CD14-positive monocyte (primary cell): ENCODE measurements at regions not wholly inside any gene's neighbourhood (a gene's known extent, or its start where the extent isn't known, plus 50 kb on each side); places are given as distances from the start of the nearest gene placed in this dataset.

ENCODE experiments used
- DNase-seq, 3 donors: peaks; one replicate each; pipeline ENCODE4 v3.0.0-alpha.2; 2011 to 2022
- H2AFZ ChIP-seq: 2 replicates; pipeline ENCODE4 v1.6.0; 2012; ENCODE audit warnings: mild to moderate bottlenecking, low read depth, low read length, inconsistent platforms; ENCODE audit not compliant: insufficient read depth, poor library complexity, severe bottlenecking
- H3K27ac ChIP-seq, 2 donors: 1 replicate in 1 of 2; 2 replicates in 1 of 2; pipeline ENCODE4 v1.5.1; 2012 to 2013; ENCODE audit warnings: low read length in 2 of 2, control low read depth in 1 of 2, inconsistent platforms in 1 of 2, low read depth in 1 of 2, mild to moderate bottlenecking in 1 of 2
- H3K27me3 ChIP-seq, 2 donors: one replicate each; pipeline versions ENCODE4 v1.6.0 to v1.6.1; 2011 to 2013; ENCODE audit warnings: low read length in 2 of 2; ENCODE audit not compliant: control insufficient read depth in 2 of 2, insufficient read depth in 2 of 2
- H3K36me3 ChIP-seq, 2 donors: replicated peaks in 1 of 2; 1 replicate in 1 of 2; 2 replicates in 1 of 2; pipeline versions ENCODE4 v1.5.1 to v1.6.1; 2012 to 2013; ENCODE audit warnings: low read length in 2 of 2, control low read depth in 1 of 2, inconsistent platforms in 1 of 2, mild to moderate bottlenecking in 1 of 2; ENCODE audit not compliant: insufficient read depth in 2 of 2, control insufficient read depth in 1 of 2
- H3K4me1 ChIP-seq, 2 donors: 1 replicate in 1 of 2; 2 replicates in 1 of 2; pipeline versions ENCODE4 v1.5.1 to v1.6.1; 2012 to 2013; ENCODE audit warnings: low read length in 2 of 2, control low read depth in 1 of 2, inconsistent platforms in 1 of 2, mild to moderate bottlenecking in 1 of 2, moderate library complexity in 1 of 2; ENCODE audit not compliant: insufficient read depth in 2 of 2, control insufficient read depth in 1 of 2
- H3K4me2 ChIP-seq: replicated peaks from 2 replicates; pipeline ENCODE3; 2012; ENCODE audit warnings: low read length, moderate library complexity, mild to moderate bottlenecking; ENCODE audit not compliant: poor library complexity, severe bottlenecking; ENCODE audit errors: extremely low read depth
- H3K4me3 ChIP-seq, 3 experiments: fragments of 200-600 bp in 1 of 3; sonication (generic) in 1 of 3; replicated peaks in 1 of 3; 1 replicate in 2 of 3; 2 replicates in 1 of 3; pipeline ENCODE4 v1.5.1; 2011 to 2013; ENCODE audit warnings: low read length in 3 of 3, mild to moderate bottlenecking in 3 of 3, control low read depth in 2 of 3, low read depth in 2 of 3, inconsistent platforms in 1 of 3, moderate library complexity in 1 of 3
- H3K79me2 ChIP-seq: 2 replicates; pipeline ENCODE4 v1.6.0; 2012; ENCODE audit warnings: mild to moderate bottlenecking, control low read depth, inconsistent platforms, low read length, moderate library complexity; ENCODE audit not compliant: insufficient read depth
- H3K9ac ChIP-seq: 2 replicates; pipeline ENCODE4 v1.6.0; 2017; ENCODE audit warnings: low read length, mild to moderate bottlenecking; ENCODE audit not compliant: insufficient read depth, poor library complexity, severe bottlenecking
- H3K9me3 ChIP-seq, 2 donors: replicated peaks in 1 of 2; 1 replicate in 1 of 2; 2 replicates in 1 of 2; pipeline versions ENCODE4 v1.5.1 to v1.6.1; 2012 to 2013; ENCODE audit warnings: low read length in 2 of 2, control low read depth in 1 of 2; ENCODE audit not compliant: control insufficient read depth in 1 of 2, insufficient read depth in 1 of 2
- H4K20me1 ChIP-seq: 2 replicates; pipeline ENCODE4 v1.6.0; 2012; ENCODE audit warnings: mild to moderate bottlenecking, low read length, control low read depth, moderate library complexity; ENCODE audit not compliant: insufficient read depth
- H3K27ac Mint-ChIP-seq, 7 donors: one replicate each; pipeline ENCODE4 v1.8.0; 2020; ENCODE audit warnings: mild to moderate bottlenecking in 7 of 7, mixed read lengths in 7 of 7, moderate library complexity in 6 of 7, inconsistent platforms in 2 of 7
- H3K27me3 Mint-ChIP-seq, 3 donors: one replicate each; pipeline ENCODE4 v1.8.0; 2021 to 2022; ENCODE audit warnings: low read depth in 3 of 3, mild to moderate bottlenecking in 3 of 3, mixed read lengths in 3 of 3, moderate library complexity in 3 of 3, inconsistent platforms in 1 of 3
- H3K36me3 Mint-ChIP-seq, 2 donors: one replicate each; pipeline ENCODE4 v1.8.0; 2020; ENCODE audit warnings: mixed read lengths in 2 of 2, inconsistent platforms in 1 of 2, mild to moderate bottlenecking in 1 of 2
- H3K4me1 Mint-ChIP-seq: one replicate; pipeline ENCODE4 v1.8.0; 2020; ENCODE audit warnings: mild to moderate bottlenecking, mixed read lengths
- H3K4me3 Mint-ChIP-seq, 2 donors: one replicate each; pipeline ENCODE4 v1.8.0; 2020; ENCODE audit warnings: mild to moderate bottlenecking in 2 of 2, mixed read lengths in 2 of 2, moderate library complexity in 1 of 2
- H3K9me3 Mint-ChIP-seq, 7 donors: one replicate each; pipeline ENCODE4 v1.8.0; 2020 to 2022; ENCODE audit warnings: mixed read lengths in 7 of 7, mild to moderate bottlenecking in 6 of 7, moderate library complexity in 6 of 7, inconsistent platforms in 2 of 7
- WGBS: methylation state at CpG from one replicate; pipeline ENCODE4 v1.1.5; 2013; ENCODE audit warnings: missing lambda C conversion rate; ENCODE audit not compliant: insufficient coverage; 5-methylcytosine and 5-hydroxymethylcytosine counted together
- intact Hi-C, 2 donors: fragments of 100-400 bp; cut with micrococcal nuclease; formaldehyde crosslinking; loops; one replicate each; pipeline versions ENCODE4 v1.15.0 to v1.15.1; 2023
- TF ChIP-seq, protein P1 (sequence below): fragments of 200-600 bp; IDR thresholded peaks from one replicate; pipeline ENCODE4 v1.8.0; 2022; ENCODE audit warnings: antibody characterized with exemption, mild to moderate bottlenecking

DNA sequence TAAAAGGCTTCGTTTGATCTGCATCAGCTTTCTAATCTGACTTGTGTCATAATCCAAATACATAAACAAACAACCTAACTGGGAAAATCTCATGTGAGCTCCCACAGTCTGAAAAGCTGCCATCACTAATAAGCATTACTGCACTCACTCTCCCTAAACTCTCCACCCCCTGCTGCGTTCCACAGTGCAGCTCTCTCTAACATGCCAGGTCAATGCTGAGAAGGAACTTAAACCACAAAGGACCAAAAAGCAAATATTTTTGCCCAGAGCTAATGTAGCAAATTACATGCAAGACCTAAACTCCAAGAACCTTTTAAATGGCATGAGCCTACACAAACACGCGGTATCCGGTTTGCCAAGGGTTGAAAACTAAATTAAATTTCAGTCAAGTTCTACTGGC, 542.3 kb upstream of the JARID2 start:
- intact Hi-C loops, result loop anchor here (5.0 to 10.0 kb wide), 2 partner anchors 36 to 69 kb away; no protein-coding TSS in a partner anchor

DNA sequence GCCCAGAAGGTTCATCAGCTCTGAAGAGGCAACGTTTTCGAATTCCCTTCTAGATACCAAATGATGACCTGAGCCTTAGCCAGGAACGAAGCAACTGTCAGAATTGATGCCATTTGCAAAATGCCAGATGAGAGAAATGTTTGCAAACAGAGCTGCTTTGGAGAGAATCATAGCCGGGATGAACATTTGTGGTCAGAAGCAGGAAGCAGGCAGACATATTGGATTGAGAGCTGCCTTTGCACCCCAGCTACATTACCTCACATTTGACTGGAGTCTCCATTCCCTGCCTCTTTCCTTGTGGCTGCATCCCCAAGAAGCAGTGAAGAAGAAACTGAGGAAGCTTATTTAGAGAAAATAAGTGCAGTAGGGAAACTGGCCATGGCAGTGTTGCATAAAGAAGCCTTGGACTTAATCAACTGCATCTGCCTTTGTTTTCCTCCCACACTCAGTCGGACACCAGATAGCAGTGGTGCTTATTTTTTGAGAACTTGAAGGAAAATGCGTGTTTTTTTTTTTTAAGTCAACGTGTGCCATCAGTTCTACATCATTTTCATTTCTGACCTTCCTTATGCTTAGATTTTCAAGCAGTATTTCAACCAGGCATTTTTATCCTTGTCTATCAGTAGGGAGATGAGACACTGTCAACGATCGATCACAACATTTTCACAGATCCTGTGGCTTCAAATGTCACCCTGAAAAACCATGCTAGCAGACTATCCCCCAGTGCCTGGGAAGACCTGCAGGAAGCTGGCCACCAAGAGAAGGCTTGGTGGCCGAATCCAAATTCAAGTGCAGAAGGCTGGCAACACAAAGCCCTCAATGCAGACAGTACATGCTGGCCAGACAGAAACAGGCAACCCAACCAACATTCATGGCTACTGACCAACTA, 541.2 kb upstream of the JARID2 start:
- no peaks in the 10 kb centered on the region for H3K79me2 ChIP-seq
- peaks cover 67% of the 10 kb centered on the region for H3K4me1 Mint-ChIP-seq
- H3K9me3 Mint-ChIP-seq, result peaks cover 0 to 8% (median 7%) of the 10 kb centered on the region in 7 donors
- intact Hi-C loops, result loop anchor here (5.0 to 10.0 kb wide), 2 partner anchors 37 to 70 kb away; no protein-coding TSS in a partner anchor
- peak overlapping the region in 4 of 7 donors; percentile 0 to 22 (median 10) for H3K27ac Mint-ChIP-seq
- H3K27me3 ChIP-seq, result no peaks in the 10 kb centered on the region
- no peak overlapping the region for H3K27ac ChIP-seq
- peaks cover 0 to 2% (median 2%) of the 10 kb centered on the region in 3 donors for H3K27me3 Mint-ChIP-seq
- no peak overlapping the region for H3K4me2 ChIP-seq
- no peaks in the 10 kb centered on the region for H3K36me3 ChIP-seq
- H3K9ac ChIP-seq, result no peak overlapping the region
- H3K4me3 ChIP-seq, result no peak overlapping the region
- no peaks in the 10 kb centered on the region for H3K9me3 ChIP-seq
- TF ChIP-seq, protein P1, sequence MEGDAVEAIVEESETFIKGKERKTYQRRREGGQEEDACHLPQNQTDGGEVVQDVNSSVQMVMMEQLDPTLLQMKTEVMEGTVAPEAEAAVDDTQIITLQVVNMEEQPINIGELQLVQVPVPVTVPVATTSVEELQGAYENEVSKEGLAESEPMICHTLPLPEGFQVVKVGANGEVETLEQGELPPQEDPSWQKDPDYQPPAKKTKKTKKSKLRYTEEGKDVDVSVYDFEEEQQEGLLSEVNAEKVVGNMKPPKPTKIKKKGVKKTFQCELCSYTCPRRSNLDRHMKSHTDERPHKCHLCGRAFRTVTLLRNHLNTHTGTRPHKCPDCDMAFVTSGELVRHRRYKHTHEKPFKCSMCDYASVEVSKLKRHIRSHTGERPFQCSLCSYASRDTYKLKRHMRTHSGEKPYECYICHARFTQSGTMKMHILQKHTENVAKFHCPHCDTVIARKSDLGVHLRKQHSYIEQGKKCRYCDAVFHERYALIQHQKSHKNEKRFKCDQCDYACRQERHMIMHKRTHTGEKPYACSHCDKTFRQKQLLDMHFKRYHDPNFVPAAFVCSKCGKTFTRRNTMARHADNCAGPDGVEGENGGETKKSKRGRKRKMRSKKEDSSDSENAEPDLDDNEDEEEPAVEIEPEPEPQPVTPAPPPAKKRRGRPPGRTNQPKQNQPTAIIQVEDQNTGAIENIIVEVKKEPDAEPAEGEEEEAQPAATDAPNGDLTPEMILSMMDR, result no peak
- H3K36me3 Mint-ChIP-seq, result peaks cover 4 to 8% of the 10 kb centered on the region in 2 donors
- no peak for DNase-seq
- 81% methylated on average over 6 of the region's 10 CpGs for WGBS
- H3K4me1 ChIP-seq, result peaks cover 40 to 59% of the 10 kb centered on the region in 2 donors
- H2AFZ ChIP-seq, result no peak overlapping the region
- H3K4me3 Mint-ChIP-seq, result no peak overlapping the region
- no peaks in the 10 kb centered on the region for H4K20me1 ChIP-seq

More for the DNA sequence above, 542.3 kb upstream of the JARID2 start:
- Histone ChIP-seq H3K4me3 (no peak overlapping the region), H3K9ac (no peak overlapping the region), H3K36me3 (no peaks in the 10 kb centered on the region), H3K27ac (no peak overlapping the region), H2AFZ (no peak overlapping the region), H3K9me3 (no peaks in the 10 kb centered on the region), H3K4me2 (no peak overlapping the region), H4K20me1 (no peaks in the 10 kb centered on the region), H3K27me3 (no peaks in the 10 kb centered on the region), H3K4me1 (peaks cover 40 to 57% of the 10 kb centered on the region in 2 donors), H3K79me2 (no peaks in the 10 kb centered on the region)
- Mint-ChIP-seq H3K4me3 (no peak overlapping the region), H3K36me3 (peaks cover 4 to 8% of the 10 kb centered on the region in 2 donors), H3K27me3 (peaks cover 0 to 2% (median 2%) of the 10 kb centered on the region in 3 donors), H3K4me1 (peaks cover 70% of the 10 kb centered on the region), H3K9me3 (peaks cover 0 to 8% (median 7%) of the 10 kb centered on the region in 7 donors), H3K27ac (no peak overlapping the region)
- 93% methylated on average over 4 of the region's 5 CpGs for WGBS
- no peak for DNase-seq
- TF ChIP-seq, protein P1, result no peak
